Adipose tissue (tissue), 3 donors: ENCODE measurements at regions not wholly inside any gene's neighbourhood (a gene's known extent, or its start where the extent isn't known, plus 50 kb on each side); places are given as distances from the start of the nearest gene placed in this dataset.
"Not testable (repeated sequence)": the region's sequence is repeated elsewhere in the genome, so short reads cannot be mapped to it uniquely, and the experiment has no call there.

Source experiments
- H3K27ac ChIP-seq: one replicate; pipeline ENCODE4 v1.5.1; 2013; ENCODE audit warnings: low read depth, low read length
- WGBS, 3 donors: extraction: QIAGEN DNeasy Blood & Tissue Kit; methylation state at CpG; one replicate each; pipeline ENCODE4 v1.1.7; 2013; 5-methylcytosine and 5-hydroxymethylcytosine counted together
- donor health status: healthy with polysubstance abuse.
- donor health status: Bipolar disorder and iron deficiency.
- donor health status: healthy.

DNA sequence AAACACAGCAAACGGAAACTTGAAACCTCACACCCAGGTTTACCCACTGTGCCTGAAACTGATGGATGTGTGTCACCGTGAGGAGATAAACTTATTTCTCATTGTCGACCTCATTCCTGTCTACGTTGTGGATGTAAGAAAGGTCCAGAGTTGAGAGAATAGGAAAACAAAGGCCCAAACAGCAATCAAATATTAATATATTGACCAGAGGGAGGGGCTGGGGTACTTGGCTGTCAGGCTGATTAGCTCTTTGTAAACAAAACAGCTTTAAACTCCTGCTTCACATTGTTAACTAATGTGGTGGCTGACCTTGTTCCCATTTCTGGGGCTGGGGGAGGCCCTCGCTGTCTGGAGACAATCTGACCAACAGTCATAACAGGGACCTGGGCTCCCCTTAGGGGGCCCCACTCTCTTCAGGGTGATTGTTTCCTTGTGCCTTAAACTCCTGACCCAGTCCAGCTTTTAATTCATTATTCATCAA lies 937.6 kb downstream of the MCTP2 start:
- 21 to 59% (median 50%) methylated on average over 5 of the region's 5 CpGs for WGBS, 3 donors
- H3K27ac ChIP-seq, result no peak overlapping the region

DNA sequence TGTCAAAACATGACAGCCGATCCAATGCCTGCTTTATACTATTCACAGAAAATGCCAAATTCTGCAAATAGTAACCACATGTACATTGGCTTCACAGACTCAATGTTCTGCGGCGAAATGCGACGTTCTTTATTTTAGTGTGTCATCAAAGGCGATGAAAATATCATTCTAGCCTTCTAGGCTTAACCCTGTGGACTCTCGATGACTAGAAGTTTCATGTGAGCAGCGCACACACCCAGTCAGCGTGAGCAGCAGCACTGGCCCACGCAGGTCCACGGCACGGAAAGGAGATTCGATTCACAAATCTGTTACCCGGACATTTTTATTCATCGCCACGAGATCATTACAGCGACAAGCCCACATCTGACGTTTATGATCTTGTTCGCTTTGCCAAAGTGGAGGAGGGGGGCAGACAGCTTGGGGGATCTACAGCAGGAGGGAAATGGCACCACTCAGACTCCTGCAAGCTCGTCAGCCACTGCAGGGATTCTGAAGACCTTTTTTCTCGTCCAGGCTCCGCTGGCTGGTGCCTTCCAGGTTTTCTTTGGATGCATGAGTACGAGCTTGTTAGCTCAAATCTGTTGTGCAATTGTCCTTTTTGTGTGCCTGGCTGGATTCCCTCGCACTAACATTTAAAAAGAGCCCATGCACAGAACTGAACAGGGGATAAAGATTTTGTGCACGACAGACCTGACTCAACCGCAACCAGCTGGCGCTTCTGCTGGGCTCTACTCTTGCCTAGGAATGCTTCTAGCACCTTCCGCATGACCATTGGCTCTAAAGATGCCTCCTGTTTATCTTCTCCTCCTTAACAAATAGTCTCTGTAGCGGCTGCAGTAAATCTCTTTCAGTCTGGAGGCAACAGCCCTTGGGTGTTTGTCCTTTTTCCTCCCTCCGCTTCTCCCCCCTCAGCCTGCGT lies 938.4 kb downstream of the MCTP2 start:
- H3K27ac ChIP-seq, result no peak overlapping the region
- 53 to 61% (median 53%) methylated on average over 31 of the region's 31 CpGs for WGBS, 3 donors

DNA sequence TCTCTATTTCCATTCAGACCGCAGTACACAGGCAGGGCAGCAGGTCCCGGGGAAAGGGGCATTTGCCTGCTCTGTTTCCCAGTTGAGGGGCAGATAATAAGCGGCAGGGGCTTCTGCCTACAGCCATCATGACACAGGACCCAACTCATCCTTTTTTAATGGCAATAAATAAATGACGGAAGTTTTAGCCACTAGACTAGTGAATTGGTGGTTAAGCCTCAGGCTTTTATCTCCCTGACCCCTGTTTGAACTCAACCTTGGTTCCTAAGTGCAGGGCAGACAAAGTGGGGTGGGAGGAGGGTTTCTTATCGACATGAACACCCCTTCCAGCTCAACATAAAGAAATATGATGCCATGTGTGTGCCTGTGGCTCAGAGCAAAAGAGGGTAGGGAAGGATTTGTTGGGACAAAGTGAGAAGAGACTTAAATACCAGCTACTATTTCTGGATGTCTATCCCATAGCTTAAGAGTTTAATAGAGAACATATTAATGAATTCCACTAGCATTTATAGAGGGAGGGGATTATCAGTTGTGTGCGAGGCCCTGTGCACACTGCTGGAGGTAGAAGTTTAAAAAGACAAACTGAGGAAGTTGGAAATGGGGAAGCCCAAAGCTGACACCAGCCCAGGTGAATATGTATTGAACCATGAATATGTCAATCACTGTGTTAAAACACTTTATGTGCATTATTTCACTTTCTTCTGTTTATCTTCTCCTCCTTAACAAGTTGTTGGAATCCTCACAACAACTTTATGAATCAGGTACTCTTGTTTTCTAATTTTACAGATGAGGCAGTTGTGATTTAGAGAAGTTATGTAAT lies 939.4 kb downstream of the MCTP2 start:
- H3K27ac ChIP-seq, result no peak overlapping the region
- 31 to 52% (median 48%) methylated on average over 6 of the region's 6 CpGs for WGBS, 3 donors

DNA sequence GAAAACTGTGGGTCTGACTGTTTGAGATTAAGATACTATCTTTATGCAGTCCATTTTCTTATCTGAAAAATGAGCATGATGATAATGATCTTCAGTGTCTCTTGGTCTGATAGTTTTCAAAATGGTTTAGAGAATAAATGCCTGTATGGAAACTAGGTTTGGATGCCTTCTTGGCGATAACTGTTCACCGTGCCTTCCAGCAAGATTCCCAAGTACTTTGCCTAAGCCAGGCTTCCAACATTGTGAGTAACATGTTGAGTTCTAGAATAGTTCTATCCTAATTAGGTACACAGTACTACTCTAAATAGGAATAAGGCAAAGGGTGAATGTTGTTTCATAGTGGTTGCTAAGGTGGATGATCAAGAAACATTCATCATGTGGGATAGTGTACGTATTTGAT lies 940.2 kb downstream of the MCTP2 start:
- no peak overlapping the region for H3K27ac ChIP-seq
- WGBS, 3 donors, result 87 to 92% (median 88%) methylated on average over 3 of the region's 3 CpGs

DNA sequence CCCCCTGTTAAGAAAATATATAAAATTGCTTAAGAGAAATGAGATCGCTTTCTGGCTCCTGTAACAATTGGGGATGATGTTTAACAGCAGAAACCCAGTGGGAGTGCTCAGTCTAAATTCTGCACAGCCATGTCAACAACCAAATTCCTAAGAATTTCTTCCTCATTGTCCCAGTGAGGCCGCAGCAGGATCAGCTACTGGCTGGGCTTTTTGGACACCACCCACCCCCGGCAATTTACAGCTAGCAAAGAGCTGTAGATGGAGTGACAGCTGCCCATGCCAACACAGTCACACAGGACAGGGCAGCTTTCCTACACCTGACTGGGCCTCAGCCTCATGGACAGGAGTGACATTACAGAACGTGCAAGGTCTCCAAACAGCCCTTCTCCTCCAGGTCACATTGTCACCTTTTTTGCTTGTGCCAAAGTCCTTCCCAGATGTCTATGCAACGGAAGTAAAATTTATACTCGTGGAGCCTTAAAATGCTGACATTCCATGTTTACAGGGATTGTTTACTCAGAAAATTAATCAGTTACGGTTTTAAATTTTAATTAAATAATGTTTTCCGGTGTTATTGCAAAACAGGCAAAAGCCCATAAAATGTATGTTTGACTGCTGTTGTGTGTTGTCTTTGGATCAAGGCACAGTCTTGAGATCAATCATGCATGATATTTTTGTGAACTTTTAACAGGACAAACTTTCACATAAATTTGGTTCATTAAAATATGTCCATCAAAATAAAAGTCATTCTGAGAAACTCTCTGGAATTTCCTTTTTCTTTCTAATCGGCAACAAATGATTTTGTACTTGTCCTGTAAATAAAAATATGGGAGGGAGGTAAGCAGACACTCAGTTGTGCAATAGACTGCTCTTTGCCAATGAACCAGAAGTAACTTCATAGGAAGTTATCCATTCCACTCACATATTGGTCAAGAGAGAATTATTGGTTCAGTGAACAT lies 943.2 kb downstream of the MCTP2 start:
- no peak overlapping the region for H3K27ac ChIP-seq
- 33 to 55% (median 52%) methylated on average over 9 of the region's 9 CpGs for WGBS, 3 donors

DNA sequence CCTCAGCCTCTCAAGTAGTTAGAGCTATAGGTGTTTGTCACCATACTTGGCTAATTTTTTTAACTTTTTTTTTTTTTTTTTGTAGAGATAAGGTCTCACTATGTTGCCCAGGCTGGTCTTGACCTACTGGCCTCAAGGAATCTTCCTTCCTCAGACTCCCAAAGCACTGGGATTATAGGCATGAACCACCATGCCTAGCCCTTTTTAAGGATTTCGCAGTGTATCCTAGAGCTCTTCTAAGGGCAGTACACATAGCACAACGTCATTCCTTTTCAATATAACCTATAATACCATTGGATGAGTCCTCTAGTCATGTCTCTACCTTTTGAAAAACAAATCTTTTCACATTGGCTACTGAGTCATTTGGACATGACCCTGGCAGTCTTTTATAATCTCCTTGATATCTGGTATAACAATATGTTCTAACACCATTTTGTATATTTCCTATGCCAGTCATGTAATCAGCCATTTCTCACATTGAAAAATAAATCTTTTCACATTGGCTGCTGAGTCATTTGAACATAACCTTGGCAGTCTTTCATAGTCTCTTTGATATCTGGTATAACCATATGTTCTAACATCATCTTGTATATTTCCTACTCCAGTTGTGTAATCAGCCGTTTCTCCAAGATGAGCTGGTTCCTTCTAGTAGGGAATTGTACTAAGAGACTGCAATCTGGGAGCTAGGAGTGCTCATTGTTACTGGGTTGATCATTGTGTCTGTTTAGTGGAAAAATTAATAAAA lies 944.7 kb downstream of the MCTP2 start:
- 66 to 72% (median 69%) methylated on average over 3 of the region's 3 CpGs for WGBS, 3 donors
- no peak overlapping the region for H3K27ac ChIP-seq

DNA sequence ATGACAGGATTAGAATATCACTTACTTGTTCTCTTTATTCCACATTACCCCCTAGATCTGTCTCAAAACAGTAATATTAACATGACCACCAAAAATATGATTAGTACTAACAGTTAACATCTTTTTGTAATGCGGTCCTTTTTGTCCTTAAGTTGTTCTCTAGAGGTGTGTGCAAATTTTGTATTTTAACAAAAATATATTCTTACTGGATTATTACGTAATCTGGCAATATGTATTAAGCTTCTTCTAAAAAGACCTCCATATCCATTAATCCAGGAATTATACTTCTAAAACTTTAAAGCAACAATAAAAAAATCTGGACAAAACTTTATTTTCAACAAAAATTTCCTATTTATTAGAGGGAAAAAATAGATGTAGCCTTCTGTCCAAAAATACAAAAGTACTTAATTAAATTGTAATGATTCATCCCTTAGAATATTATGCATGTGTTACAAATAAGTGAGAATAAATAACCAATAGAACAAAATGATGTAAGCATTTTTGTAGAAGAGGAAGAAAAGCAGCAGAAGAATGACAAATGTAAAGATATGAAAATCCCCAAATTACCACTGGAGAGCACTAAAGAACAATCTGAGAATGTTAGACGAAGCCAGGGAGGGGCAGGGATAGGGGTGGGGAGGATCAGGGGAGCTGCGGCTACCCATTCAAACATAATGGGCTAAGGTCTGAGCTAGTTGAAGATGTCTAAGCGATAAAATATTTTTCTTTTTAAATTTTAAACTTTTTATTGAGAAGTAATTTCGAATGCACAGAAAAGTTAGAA lies 945.6 kb downstream of the MCTP2 start:
- H3K27ac ChIP-seq, result no peak overlapping the region
- 66 to 88% (median 86%) methylated on average over 6 of the region's 6 CpGs for WGBS, 3 donors

DNA sequence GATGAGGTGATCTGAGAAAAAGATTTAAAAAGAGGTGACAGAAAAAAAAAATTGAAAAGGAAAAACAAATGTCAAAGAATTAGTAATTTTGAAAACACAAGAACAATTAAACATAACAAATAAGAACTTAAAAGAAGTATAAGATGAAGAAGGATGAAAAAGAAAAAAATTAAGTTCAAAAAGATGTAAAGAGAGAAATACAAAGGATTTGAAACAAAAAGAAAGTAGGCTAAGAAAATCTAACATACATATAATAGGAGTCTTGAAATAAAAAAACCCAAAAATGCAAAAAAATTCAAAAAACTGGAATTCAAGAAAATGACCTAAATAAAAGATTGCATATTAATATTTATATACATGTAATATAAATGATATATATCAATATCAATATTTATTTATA lies 949.2 kb downstream of the MCTP2 start:
- H3K27ac ChIP-seq, result no peak overlapping the region

DNA sequence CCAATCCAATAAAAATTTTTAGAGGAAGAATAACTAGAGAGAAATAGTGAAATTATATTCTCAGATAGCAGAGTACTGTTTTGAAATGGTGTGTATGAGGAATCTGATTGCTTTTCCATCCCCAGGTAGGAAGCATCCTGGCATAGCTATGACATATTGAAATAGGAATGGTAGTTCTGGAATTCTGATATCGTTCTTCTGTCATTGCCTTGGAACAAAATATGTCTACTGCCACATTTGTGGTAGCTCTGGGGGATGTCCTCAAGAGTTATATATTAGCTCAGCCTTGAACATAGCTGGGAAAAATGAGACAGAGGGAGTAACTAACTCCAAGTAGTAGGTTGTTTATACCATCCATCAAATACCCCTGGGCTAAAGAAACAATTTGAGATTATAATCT lies 950.7 kb downstream of the MCTP2 start:
- WGBS, 3 donors, result 57 to 94% (median 91%) methylated on average over 1 of the region's 1 CpG
- no peak overlapping the region for H3K27ac ChIP-seq

DNA sequence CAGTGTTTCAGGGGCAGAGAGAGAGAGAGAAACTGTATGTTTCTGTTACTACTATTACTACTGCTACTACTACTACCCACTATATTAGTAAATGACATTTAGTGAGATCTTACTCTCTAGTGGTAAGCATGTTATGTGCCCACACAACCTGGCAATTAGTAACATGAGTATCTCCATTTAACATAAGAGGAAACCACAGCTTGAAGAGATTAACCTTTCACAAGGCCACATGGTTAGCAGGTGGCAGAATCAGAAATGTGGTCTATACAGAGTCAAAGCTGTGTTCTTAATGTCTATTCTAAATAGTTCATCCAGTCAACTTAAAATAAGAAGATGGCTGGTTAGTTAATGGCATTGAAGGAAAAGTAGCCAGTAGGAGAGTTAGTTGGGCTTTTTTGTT lies 961.6 kb downstream of the MCTP2 start:
- H3K27ac ChIP-seq, result no peak overlapping the region

DNA sequence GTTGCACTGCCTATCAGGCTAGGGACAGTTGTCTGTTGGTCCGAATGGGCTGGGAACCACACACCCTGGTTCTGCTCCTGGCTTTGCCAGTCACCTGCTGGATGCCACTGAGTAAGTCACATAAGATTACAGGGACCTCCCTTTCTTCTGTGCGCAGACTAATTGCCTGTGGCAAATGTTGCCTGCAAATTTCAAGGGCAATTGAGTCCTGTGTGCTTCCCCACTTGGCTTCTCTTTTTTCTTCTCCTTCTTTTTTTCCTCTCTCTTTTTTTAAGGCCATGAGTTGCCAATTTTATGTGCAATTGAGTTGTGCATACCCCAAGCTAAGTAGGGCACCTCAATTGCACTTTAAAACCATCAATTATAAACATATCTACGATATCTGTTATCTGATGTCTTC lies 963.4 kb downstream of the MCTP2 start:
- 73 to 83% (median 77%) methylated on average over 3 of the region's 3 CpGs for WGBS, 3 donors
- no peak overlapping the region for H3K27ac ChIP-seq

DNA sequence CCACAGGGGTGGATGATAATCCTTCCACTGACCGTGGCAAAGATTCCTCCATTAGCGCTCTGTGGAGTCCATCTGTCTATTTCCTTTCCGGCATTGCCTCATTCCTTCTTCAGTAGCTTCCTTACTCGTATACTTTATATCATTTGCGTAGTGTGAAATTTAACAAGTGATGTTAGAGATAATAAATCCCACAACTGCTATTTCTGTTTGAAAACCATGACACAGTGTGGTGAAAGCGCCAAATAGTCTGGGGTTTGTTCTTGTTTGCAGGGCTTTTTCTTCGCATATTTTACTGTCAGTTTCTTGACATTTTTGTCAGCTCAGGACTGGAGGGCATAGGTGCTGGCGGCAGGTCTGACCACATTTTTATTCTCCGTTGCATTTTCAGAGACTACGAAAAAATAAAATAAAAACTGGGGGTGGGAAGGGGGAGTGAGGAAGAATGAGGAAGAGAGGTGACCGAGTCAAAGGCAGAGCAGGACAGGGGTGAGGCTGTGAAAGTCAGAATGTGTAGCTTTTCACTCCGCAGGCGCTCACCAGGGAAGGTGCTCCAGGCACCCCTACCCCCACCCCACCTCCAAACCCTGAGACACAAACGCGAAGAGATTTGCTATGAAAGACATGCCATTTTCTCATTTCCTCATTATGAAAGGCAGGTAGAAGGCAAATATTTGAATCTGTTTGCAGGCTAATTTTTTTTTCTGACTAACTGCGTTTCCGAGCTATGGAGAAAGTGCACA lies 965.0 kb downstream of the MCTP2 start:
- WGBS, 3 donors, result 30 to 66% (median 62%) methylated on average over 17 of the region's 17 CpGs
- no peak overlapping the region for H3K27ac ChIP-seq

DNA sequence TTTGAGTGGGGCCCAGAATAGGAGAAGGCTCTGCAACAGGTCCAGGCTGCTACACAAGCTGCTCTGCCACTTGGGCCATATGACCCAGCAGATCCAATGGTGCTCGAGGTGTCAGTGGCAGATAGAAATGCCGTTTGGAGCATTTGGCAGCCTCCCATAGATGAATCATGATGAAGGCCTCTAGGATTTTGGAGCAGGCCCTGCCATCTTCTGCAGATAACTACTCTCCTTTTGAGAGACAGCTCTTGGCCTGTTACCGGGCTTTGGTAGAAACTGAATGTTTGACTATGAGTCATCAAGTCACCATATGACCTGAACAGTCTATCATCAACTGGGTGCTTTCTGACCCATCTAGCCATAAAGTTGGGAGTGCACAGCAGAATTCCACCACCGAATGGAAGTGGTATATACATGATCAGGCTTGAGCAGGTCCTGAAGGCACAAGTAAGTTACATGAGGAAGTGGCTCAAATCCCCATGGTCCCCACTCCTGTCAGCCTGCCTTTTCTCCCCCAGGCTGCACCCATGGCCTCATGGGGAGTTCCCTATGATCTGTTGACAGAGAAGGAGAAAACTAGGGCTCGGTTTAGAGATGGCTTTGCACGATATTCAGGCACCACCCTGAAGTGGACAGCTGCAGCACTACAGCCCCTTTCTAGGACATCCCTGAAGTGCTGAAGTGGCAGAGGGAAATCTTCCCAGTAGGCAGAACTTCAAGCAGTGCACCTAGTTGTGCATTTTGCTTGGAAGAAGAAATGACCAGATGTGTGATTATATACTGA lies 971.4 kb downstream of the MCTP2 start:
- WGBS, 3 donors, result 72 to 94% (median 86%) methylated on average over 6 of the region's 6 CpGs
- H3K27ac ChIP-seq, result no peak overlapping the region

DNA sequence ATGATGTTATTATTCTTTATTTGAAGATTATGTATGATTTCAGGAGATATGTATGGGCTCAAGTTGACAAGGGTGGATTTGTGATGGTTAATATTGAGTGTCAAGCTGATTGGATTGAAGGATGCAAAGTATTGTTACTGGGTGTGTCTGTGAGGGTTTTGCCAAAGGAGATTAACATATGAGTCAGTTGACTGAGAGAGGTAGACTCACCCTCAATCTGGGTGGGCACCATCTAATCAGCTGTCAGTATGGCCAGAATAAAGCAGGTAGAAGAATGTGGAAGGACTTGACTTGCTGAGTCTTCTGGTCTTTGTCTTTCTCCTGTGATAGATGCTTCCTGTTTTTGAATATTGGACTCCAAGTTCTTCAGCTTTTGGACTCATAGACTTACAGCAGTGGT lies 973.7 kb downstream of the MCTP2 start:
- H3K27ac ChIP-seq, result no peak overlapping the region

DNA sequence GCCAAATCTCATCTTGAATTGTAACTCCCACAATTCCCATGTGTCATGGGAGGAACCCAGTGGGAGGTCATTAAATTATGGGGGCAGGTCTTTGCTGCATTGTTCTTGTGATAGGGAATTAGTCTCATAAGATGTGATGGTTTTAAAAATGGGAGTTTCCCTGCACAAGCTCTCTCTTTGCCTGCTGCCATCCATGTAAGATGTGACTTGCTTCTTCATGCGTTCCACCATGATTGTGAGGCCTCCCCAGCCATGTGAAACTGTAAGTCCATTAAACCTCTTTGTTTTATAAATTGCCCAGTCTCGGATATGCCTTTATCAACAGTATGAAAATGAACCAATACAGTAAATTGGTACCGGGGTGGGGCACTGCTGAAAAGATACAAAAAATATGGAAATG lies 974.5 kb downstream of the MCTP2 start:
- H3K27ac ChIP-seq, result not testable (repeated sequence)
- WGBS, 3 donors, result 74 to 99% (median 82%) methylated on average over 3 of the region's 3 CpGs

DNA sequence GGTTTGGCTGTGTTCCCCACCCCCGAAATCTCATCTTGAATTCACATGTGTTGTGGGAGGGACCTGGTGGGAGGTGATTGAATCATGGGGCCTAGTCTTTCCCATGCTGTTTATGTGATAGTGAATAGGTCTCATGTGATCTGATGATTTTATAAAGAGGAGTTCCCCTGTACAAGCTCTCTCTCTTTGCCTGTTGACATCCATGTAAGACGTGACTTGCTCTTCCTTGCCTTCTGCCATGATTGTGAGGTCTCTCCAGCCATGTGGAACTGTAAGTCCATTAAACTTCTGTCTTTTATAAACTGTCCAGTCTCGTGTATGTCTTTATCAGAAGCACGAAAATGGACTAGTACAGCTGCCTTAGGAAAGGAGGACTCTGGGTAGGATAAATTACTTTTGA lies 976.7 kb downstream of the MCTP2 start:
- WGBS, 3 donors, result 62 to 93% (median 88%) methylated on average over 4 of the region's 4 CpGs
- H3K27ac ChIP-seq, result no peak overlapping the region
